ENCODE measurements at regions not wholly inside any gene's neighbourhood (a gene's known extent, or its start where the extent isn't known, plus 50 kb on each side); places are given as distances from the start of the nearest gene placed in this dataset.

DNA sequence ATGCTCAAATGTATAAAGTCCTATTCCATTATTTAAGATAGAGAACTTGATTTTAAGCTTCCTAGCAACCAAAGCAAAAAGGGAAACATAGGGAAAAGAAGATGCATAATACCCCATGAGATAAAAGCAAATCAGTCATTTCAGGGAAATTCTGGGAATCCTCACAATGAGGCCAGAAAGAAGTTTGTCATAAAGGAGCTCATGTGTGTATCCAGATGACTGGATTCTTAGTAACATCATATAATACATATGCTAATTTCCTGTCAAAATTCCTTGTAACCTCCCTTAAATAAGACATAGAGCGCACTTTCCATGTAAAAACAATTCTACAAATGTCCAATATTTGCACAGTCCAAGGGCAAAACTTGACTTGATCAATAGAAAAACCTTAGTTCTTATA, 411.0 kb upstream of the WWC1 start:
- TF ChIP-seq CSDC2 (CRISPR knock-in tag; IDR thresholded peaks at IDR 0.05) (no peak), PATZ1 (CRISPR knock-in tag; IDR thresholded peaks at IDR 0.05; ENCODE audit: borderline replicate concordance) (no peak), BACH2 (CRISPR knock-in tag; IDR thresholded peaks at IDR 0.05; ENCODE audit: borderline replicate concordance) (no peak), RARB (CRISPR knock-in tag; IDR thresholded peaks at IDR 0.05) (no peak), ZNF565 (CRISPR knock-in tag; conservative IDR thresholded peaks at IDR 0.05; ENCODE audit: low read depth) (no peak), ZFP30 (CRISPR knock-in tag; IDR thresholded peaks at IDR 0.05) (no peak), ZNF70 (CRISPR knock-in tag; IDR thresholded peaks at IDR 0.05) (no peak)
- TF ChIP-seq, protein P1, sequence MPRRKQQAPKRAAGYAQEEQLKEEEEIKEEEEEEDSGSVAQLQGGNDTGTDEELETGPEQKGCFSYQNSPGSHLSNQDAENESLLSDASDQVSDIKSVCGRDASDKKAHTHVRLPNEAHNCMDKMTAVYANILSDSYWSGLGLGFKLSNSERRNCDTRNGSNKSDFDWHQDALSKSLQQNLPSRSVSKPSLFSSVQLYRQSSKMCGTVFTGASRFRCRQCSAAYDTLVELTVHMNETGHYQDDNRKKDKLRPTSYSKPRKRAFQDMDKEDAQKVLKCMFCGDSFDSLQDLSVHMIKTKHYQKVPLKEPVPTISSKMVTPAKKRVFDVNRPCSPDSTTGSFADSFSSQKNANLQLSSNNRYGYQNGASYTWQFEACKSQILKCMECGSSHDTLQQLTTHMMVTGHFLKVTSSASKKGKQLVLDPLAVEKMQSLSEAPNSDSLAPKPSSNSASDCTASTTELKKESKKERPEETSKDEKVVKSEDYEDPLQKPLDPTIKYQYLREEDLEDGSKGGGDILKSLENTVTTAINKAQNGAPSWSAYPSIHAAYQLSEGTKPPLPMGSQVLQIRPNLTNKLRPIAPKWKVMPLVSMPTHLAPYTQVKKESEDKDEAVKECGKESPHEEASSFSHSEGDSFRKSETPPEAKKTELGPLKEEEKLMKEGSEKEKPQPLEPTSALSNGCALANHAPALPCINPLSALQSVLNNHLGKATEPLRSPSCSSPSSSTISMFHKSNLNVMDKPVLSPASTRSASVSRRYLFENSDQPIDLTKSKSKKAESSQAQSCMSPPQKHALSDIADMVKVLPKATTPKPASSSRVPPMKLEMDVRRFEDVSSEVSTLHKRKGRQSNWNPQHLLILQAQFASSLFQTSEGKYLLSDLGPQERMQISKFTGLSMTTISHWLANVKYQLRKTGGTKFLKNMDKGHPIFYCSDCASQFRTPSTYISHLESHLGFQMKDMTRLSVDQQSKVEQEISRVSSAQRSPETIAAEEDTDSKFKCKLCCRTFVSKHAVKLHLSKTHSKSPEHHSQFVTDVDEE (CRISPR knock-in tag; IDR thresholded peaks at IDR 0.05), result no peak

Measured in SK-N-SH treated with all-trans-retinoic acid at 6 μM for 48 hours (cell line).